T-helper 2 cell treated with Interferon-gamma antibody and Interleukin-4, amounts not matched to agents 5 μg/mL and 100 μg/mL, for 36 hours (primary cell): ENCODE measurements at regions not wholly inside any gene's neighbourhood (a gene's known extent, or its start where the extent isn't known, plus 50 kb on each side); places are given as distances from the start of the nearest gene placed in this dataset.
"Not testable (repeated sequence)": the region's sequence is repeated elsewhere in the genome, so short reads cannot be mapped to it uniquely, and the experiment has no call there.

Experiments
- DNase-seq: peaks from one replicate; pipeline ENCODE4 v3.0.0; 2021; ENCODE audit warnings: low spot score
- H3K27ac Mint-ChIP-seq: one replicate; pipeline ENCODE4 v1.8.0; 2021; ENCODE audit warnings: mild to moderate bottlenecking, mixed read lengths
- H3K27me3 Mint-ChIP-seq: one replicate; pipeline ENCODE4 v1.8.0; 2021; ENCODE audit warnings: low read depth, mixed read lengths
- H3K36me3 Mint-ChIP-seq: one replicate; pipeline ENCODE4 v1.8.0; 2021; ENCODE audit warnings: low read depth, mixed read lengths
- H3K4me1 Mint-ChIP-seq: one replicate; pipeline ENCODE4 v1.8.0; 2021; ENCODE audit warnings: low read depth, mixed read lengths
- H3K4me3 Mint-ChIP-seq: one replicate; pipeline ENCODE4 v1.8.0; 2022; ENCODE audit warnings: mild to moderate bottlenecking, moderate library complexity, mixed read lengths
- H3K9me3 Mint-ChIP-seq: one replicate; pipeline ENCODE4 v1.8.0; 2021; ENCODE audit warnings: mixed read lengths

DNA sequence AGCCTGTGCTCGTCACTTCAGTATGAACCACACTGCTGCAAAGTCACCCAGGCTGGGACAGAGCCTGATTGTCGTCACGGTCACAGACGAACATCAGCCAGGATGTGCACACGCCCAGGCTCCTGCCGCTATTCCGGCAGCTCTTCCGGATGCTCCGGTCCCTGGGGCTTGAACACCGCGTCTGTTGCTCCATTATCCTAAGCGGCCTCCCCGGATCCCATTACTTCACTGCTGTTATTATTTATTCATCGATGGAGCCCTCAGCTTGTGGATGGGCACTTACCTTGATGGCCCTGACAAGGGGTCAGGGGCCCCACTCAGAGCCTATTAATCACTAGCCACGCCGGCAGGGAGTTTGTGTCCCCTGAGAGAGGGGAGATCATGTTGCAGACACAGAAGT is 120.8 kb upstream of the PCBD1 start:
- Mint-ChIP-seq H3K4me3 (no peak overlapping the region), H3K27ac (no peak overlapping the region), H3K4me1 (no peaks in the 10 kb centered on the region), H3K27me3 (no peaks in the 10 kb centered on the region), H3K9me3 (no peaks in the 10 kb centered on the region), H3K36me3 (no peaks in the 10 kb centered on the region)
- no peak for DNase-seq

DNA sequence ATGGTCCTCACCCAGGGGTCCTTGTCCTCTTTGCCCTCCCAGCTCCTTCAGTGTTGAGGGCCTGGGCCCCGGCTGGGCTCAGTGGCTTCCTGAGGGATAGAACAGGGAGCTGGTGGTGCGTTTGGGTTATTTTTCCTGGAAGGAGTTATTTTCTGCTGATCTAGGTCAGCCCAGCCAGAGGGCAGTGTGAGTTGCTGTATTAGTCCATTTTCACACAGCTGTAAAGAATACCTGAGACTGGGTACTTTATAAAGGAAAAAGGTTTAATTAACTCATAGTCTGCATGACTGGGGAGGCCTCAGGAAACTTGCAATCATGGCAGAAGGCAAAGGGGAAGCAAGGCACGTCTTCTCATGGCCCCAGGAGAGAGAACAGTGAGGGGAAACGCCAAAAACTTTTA is 122.4 kb upstream of the PCBD1 start:
- Mint-ChIP-seq H3K4me3 (no peak overlapping the region), H3K9me3 (no peaks in the 10 kb centered on the region), H3K27ac (no peak overlapping the region)

DNA sequence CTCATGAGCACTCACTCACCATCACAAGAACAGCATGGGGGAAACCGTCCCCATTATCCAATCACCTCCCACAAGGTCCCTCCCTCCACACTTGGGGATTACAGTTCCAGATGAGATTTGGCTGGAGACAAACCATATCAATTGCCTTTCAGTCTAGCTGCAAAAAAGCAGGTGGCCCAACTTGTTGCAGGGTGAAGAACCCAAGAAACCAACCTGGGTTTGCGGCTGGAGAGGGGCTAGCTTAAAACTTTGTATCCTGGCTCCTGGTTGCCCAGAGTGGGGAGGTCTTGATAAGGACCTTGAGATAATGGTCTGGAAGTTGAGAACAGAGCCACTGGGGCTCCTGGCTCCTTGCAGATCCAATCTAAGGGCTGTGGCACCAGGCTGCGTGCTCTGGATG is 122.8 kb upstream of the PCBD1 start:
- no peak overlapping the region for H3K4me3 Mint-ChIP-seq
- DNase-seq, result no peak
- peaks cover 4% of the 10 kb centered on the region for H3K4me1 Mint-ChIP-seq
- no peaks in the 10 kb centered on the region for H3K9me3 Mint-ChIP-seq
- no peaks in the 10 kb centered on the region for H3K36me3 Mint-ChIP-seq
- no peak overlapping the region for H3K27ac Mint-ChIP-seq
- peaks cover 3% of the 10 kb centered on the region for H3K27me3 Mint-ChIP-seq

More for the DNA sequence above, 122.4 kb upstream of the PCBD1 start:
- DNase-seq, result no peak
- Mint-ChIP-seq H3K27me3 (peaks cover 3% of the 10 kb centered on the region), H3K4me1 (peaks cover 4% of the 10 kb centered on the region), H3K36me3 (no peaks in the 10 kb centered on the region)

DNA sequence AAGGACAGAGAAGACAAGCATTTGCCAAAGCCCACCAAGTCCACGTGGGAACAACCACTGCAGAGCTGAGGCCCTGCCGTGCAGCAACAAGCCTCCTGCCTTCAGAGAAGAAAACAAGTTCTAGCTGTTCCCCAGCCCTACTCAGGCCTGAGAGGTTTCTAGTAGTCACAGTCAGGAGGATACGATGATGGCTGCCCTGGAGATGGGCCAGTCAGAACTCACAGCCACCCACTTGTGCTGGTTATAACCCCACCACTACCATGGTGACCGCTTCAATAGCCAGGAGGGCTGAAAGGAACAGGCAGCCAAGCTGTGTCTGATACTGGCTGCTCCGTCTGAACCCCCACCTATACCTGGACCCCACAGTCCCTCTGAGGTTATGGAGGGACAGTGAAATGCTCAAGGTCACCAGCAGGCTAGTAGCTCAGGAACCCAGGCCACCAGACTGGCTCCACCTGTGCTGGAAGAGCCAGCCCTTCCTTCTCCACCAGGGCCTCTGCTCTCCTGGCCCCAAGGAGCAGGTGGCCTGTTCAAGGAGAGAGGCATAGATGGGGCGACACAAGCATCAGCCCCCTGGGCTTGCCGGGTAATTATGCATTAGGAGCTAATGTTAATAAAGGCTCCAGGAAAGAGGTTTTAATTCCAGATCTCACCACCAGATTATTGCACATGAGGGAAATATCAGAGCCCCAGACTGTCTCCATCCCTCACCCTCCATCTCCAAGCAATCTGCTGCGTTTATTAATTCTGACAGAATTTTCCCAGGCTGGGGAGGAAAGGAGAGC is 125.8 kb upstream of the PCBD1 start:
- Mint-ChIP-seq H3K27ac (no peak overlapping the region), H3K36me3 (no peaks in the 10 kb centered on the region), H3K4me1 (peaks cover 4% of the 10 kb centered on the region), H3K27me3 (peaks cover 3% of the 10 kb centered on the region), H3K9me3 (no peaks in the 10 kb centered on the region), H3K4me3 (no peak overlapping the region)
- no peak for DNase-seq

DNA sequence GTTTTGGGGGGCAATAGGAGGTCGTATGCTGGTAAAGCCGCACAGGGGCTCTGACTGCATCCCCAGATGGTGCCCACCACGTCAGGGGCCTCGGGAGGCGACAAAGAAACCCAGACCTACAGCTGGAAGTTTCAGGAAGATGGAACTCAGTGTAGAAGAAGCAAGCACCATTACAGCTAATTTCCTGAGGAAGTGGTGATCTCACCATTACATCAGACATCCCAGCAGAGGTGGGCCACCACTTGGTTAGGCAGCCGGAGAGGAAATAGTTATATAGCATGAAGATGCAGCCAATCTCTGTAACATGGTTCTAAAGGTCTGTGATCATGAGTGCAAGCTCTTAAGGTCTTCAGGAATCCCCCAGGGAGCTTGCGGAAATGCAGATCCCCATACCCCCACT is 127.3 kb upstream of the PCBD1 start:
- peaks cover 3% of the 10 kb centered on the region for H3K27me3 Mint-ChIP-seq
- no peaks in the 10 kb centered on the region for H3K9me3 Mint-ChIP-seq
- H3K4me3 Mint-ChIP-seq, result no peak overlapping the region
- no peaks in the 10 kb centered on the region for H3K36me3 Mint-ChIP-seq
- no peak for DNase-seq
- peaks cover 4% of the 10 kb centered on the region for H3K4me1 Mint-ChIP-seq
- no peak overlapping the region for H3K27ac Mint-ChIP-seq

DNA sequence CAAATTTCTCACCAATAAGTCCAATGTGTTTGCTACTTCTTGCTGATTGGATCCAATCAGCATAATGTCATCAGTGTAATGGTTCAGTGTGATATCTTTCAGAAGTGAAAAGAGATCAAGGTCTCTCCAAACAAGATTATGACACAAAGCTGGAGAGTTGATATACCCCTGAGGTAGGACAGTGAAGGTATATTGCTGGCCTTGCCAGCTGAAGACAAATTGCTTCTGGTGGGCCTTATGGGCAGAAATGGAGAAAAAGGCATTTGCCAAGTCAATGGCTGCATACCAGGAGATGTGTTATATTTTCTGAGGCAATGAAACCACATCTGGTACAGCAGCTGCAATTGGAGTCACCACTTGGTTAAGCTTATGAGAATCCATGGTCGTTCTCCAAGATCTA is 131.7 kb upstream of the PCBD1 start:
- H3K36me3 Mint-ChIP-seq, H3K4me1 Mint-ChIP-seq, H3K4me3 Mint-ChIP-seq, H3K9me3 Mint-ChIP-seq, H3K27me3 Mint-ChIP-seq, DNase-seq, H3K27ac Mint-ChIP-seq: not testable (repeated sequence)

DNA sequence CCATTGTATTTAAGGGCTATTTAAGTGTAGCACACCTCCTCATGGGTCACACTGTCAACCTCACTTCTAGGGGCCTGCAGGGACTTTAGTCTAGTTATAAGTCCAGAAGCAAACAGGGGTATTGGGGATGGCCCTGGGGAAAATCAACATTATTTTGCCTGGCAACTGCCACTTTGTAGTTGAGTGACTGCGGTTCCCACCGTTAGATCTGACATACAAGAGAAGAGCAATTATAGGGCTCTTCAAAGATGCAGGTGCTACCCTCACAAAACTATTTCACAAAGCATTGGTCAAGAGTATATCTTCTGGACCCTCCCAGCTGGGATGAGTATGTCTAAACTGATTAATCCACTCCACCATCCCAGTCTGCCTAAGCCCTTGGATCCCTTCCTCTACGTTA is 133.0 kb upstream of the PCBD1 start:
- Mint-ChIP-seq H3K27me3 (no peaks in the 10 kb centered on the region), H3K36me3 (no peaks in the 10 kb centered on the region), H3K4me1 (no peaks in the 10 kb centered on the region), H3K4me3 (no peak overlapping the region), H3K27ac (no peak overlapping the region), H3K9me3 (no peaks in the 10 kb centered on the region)
- DNase-seq, result no peak

DNA sequence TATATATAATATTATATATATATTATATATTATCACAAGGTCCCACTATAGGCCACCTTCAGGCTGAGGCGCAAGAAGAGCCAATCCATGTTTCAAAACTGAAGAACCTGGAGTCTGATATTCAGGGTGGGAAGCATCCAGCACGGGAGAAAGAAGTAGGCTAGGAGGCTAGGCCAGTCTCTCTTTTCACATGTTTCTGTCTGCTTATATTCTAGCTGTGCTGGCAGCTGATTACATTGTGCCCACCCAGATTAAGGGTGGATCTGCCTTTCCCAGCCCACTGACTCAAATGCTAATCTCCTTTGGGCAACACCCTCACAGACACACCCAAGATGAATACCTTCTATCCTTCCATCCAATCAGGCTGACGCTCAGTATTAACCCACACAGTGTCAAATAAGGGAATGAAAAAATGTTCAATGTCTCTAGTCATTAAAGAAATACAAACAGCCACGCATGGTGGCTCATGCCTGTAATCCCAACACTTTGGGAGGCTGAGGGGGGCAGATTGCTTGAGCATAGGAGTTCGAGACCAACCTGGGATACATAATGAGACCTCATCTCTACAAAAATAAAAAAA is 135.4 kb upstream of the PCBD1 start:
- Mint-ChIP-seq H3K27me3 (no peaks in the 10 kb centered on the region), H3K27ac (no peak overlapping the region), H3K4me1 (no peaks in the 10 kb centered on the region), H3K36me3 (no peaks in the 10 kb centered on the region), H3K4me3 (no peak overlapping the region), H3K9me3 (no peaks in the 10 kb centered on the region)
- DNase-seq, result no peak

DNA sequence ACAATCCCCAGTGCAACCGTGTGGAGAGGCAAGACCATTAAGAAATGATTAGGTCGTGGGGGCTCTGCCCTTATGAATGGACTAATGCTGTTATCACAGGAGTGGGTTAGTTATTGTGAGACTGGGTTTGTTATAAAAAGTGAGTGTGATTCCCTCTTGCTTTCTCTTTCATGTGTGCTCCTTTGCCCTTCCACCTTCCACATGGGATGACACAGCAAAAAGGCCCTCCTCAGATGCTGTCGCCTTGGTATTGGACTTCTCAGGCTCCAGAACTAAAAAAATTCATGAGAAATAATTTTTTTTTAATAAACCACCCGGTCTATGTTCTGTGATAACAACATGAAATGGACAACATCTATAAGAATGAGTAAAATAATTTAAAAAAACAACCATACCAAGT is 136.1 kb upstream of the PCBD1 start:
- Mint-ChIP-seq H3K36me3 (no peaks in the 10 kb centered on the region), H3K4me3 (no peak overlapping the region), H3K4me1 (no peaks in the 10 kb centered on the region), H3K27ac (no peak overlapping the region), H3K27me3 (no peaks in the 10 kb centered on the region), H3K9me3 (no peaks in the 10 kb centered on the region)
- no peak for DNase-seq

DNA sequence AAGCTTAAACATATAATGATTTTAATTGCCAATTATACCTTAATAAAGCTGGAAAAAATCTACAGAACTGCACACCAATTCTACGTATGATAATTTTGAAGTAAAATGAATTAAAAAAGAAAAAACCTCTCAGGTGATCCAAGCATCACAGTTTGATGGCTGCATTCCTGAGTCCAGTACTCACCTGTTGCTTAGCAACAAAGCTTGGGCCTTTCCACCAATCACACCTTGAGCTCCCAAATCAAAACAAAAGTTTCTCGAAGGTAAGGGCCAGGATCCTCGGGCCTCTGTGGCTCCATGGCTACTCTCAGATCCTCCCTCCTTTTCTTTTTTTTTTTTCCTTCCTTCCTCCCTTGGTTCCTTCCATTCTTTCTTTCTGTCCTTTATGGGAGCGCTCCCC is 137.2 kb upstream of the PCBD1 start:
- H3K27me3 Mint-ChIP-seq, result no peaks in the 10 kb centered on the region
- no peak for DNase-seq
- H3K9me3 Mint-ChIP-seq, result no peaks in the 10 kb centered on the region
- no peaks in the 10 kb centered on the region for H3K36me3 Mint-ChIP-seq
- no peak overlapping the region for H3K4me3 Mint-ChIP-seq
- H3K4me1 Mint-ChIP-seq, result no peaks in the 10 kb centered on the region
- H3K27ac Mint-ChIP-seq, result no peak overlapping the region

DNA sequence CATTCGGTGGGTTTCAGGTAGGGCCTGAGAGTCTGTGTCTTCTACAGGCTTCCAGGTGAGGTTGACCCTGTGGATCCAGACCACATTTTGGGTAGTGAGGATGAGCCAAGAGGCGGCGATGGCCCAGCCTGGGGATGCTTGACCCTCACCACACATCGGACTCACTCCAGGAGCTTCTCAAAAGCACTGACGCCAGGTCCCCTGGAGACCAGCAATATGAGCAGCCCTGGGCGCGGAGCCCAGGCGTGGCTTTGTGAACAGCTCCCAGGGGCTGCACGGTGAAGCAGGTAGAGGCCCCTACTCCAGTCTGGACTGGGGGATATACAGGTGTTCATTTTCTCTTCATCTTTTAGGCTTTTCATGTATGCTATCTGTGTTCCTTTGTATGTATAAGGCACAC is 139.7 kb upstream of the PCBD1 start:
- no peaks in the 10 kb centered on the region for H3K27me3 Mint-ChIP-seq
- H3K4me1 Mint-ChIP-seq, result no peaks in the 10 kb centered on the region
- DNase-seq, result no peak
- no peaks in the 10 kb centered on the region for H3K36me3 Mint-ChIP-seq
- no peak overlapping the region for H3K4me3 Mint-ChIP-seq
- no peak overlapping the region for H3K27ac Mint-ChIP-seq
- no peaks in the 10 kb centered on the region for H3K9me3 Mint-ChIP-seq

DNA sequence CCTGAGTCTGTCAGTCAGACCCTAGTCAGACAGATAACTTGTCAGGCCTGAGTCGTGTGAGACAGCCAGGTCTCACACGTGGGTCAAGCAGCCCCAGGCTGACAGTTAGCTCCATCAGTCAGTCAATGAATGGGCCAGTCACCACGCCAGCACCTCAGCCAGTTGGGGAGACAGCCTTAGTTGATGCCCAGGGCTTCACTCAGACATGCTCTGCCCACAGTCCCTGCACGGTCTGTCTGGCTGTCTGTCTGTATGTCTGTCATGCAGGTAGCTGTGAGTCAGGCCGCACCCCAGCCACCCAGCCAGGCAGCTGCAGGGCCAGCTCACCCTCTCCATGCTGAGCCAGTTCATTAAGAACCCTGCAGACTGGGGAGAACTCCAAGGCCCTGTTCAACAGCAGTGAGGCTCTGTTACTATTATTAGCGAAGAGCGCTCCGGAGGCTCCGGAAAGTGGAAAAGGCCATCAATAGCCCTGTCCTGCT is 141.1 kb upstream of the PCBD1 start:
- H3K4me3 Mint-ChIP-seq, result no peak overlapping the region
- no peak for DNase-seq
- H3K36me3 Mint-ChIP-seq, result no peaks in the 10 kb centered on the region

DNA sequence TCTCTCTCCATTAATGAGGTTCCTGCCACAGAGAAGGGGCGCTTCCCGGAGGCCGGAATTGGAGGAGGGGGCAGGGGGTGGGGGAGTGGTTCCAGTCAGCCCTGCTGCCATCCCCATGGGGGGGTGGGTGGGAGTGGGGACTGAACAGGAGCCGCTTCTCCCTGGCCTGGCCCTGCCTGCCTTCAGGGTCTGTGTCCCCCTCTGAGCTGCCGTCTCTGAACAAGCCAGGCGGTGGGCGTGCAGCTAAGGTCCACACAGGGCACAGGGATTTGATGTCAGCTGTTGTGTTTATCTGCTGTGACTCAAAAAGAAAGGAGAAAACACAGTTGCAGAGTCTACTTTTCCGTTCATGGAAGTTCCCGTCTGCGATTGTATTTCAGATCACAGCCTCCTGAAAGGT is 141.5 kb upstream of the PCBD1 start:
- Mint-ChIP-seq H3K4me3 (no peak overlapping the region), H3K27ac (no peak overlapping the region), H3K27me3 (no peaks in the 10 kb centered on the region), H3K36me3 (no peaks in the 10 kb centered on the region), H3K9me3 (no peaks in the 10 kb centered on the region), H3K4me1 (no peaks in the 10 kb centered on the region)
- no peak for DNase-seq

More for the DNA sequence above, 141.1 kb upstream of the PCBD1 start:
- H3K27me3 Mint-ChIP-seq, result no peaks in the 10 kb centered on the region
- no peak overlapping the region for H3K27ac Mint-ChIP-seq
- H3K4me1 Mint-ChIP-seq, result no peaks in the 10 kb centered on the region
- no peaks in the 10 kb centered on the region for H3K9me3 Mint-ChIP-seq

DNA sequence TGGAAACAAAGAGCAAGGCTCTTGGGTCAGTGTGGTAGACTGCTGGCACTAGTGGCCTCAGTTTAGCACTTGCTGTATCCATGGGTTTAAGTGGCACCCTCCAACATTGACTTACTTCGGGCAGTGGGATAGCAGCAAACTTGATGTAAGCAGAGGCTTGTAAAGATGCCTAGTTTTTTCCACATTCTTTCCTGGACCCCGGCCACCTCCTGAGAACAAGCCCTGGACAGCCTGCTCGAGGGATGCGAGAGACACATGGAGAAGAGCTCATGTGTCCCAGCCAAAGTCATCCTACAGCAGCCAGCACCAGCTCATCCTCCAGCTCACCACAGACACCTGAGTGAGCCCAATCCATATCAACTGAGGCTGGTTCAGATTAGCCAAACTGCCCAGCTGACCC is 142.7 kb upstream of the PCBD1 start:
- Mint-ChIP-seq H3K36me3 (no peaks in the 10 kb centered on the region), H3K27ac (no peak overlapping the region), H3K9me3 (no peaks in the 10 kb centered on the region), H3K27me3 (no peaks in the 10 kb centered on the region), H3K4me3 (no peak overlapping the region), H3K4me1 (no peaks in the 10 kb centered on the region)
- DNase-seq, result no peak

DNA sequence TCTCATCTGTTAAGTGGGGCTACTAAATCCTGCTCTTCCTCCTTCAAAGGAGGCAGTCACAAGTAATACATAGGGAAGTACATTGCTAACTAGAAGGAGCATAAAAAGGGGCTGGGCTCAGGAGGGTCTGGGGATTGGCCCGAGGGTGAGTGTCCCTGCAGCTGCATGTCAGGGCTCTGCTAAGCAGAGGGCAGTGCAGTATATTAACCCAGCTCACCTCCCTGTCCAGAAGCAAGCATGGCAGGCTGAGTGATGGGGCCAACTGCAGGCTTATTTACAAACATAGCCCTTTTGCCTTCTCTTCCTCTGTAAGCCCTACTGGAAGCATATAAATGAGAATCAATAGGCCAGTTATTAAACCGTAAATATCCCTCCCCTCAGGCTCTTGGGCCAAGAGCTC is 143.2 kb upstream of the PCBD1 start:
- Mint-ChIP-seq H3K36me3 (no peaks in the 10 kb centered on the region), H3K9me3 (no peaks in the 10 kb centered on the region), H3K4me1 (no peaks in the 10 kb centered on the region), H3K4me3 (no peak overlapping the region), H3K27ac (no peak overlapping the region), H3K27me3 (no peaks in the 10 kb centered on the region)
- DNase-seq, result no peak
